Gastroesophageal sphincter (tissue), 3 donors: ENCODE measurements at regions not wholly inside any gene's neighbourhood (a gene's known extent, or its start where the extent isn't known, plus 50 kb on each side); places are given as distances from the start of the nearest gene placed in this dataset.

Experiments
- CTCF ChIP-seq, 4 experiments: fragments of 200-600 bp in 2 of 4; fragments of 450-650 bp in 2 of 4; sonication (generic) in 1 of 4; IDR thresholded peaks; one replicate each; pipeline ENCODE4 v1.5.1; 2017 to 2019; ENCODE audit warnings: antibody characterized with exemption in 4 of 4, mild to moderate bottlenecking in 2 of 4, moderate library complexity in 2 of 4
- EP300 ChIP-seq: sonication (generic); formaldehyde crosslinking; IDR thresholded peaks from one replicate; pipeline ENCODE4 v1.6.1; 2017; ENCODE audit warnings: antibody characterized with exemption, mild to moderate bottlenecking
- POLR2A ChIP-seq, 2 donors: fragments of 450-650 bp; IDR thresholded peaks; one replicate each; pipeline ENCODE4 v1.6.1; 2017; ENCODE audit warnings: antibody characterized with exemption in 2 of 2, mild to moderate bottlenecking in 2 of 2, moderate library complexity in 1 of 2
- POLR2AphosphoS5 ChIP-seq: sonication (generic); formaldehyde crosslinking; IDR thresholded peaks from one replicate; pipeline ENCODE4 v1.6.1; 2017; ENCODE audit warnings: antibody characterized with exemption

DNA sequence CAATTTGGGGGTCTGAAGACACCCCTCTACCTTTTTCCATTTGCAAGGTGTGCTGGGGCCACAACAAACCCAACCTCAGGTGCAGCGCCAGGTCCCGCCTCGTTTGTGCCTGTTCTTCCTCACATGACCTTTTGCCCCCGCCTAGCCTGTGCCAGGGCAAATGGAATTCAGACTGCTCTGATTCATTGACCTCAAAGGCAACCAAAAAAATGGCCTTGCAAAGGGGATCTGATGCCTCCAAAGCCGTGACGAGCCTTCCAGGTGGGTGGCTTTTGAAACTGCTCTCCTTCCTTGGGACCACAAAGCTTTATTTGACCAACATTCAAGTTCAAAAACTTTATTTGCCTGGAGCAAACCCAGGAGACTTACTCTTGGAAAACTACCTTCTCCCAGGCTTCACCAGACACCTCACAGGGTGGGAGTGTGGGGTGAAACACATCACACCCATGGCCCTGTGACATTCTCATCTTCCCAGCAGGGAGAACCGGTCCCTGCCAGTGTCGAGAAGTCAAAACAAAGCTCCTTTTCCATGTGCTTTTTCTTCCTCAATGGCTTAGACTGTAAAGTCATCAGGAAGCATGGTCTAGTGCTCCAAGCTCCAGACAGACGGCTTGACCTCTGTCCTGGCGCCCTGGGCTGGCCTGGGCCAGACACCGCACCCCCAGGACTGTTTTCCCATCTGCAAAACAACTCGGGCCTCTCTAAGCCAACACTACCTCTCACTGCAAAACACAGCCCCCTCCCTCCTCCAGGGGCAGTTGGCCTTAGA, 103.9 kb upstream of the HES1 start:
- TF ChIP-seq CTCF (IDR thresholded peaks at IDR 0.05) (no peak), POLR2A (IDR thresholded peaks at IDR 0.05) (no peak), EP300 (no peak), POLR2AphosphoS5 (no peak)
